H1 (cell line): ENCODE measurements at regions not wholly inside any gene's neighbourhood (a gene's known extent, or its start where the extent isn't known, plus 50 kb on each side); places are given as distances from the start of the nearest gene placed in this dataset.
A peak's percentile ranks its signal among the peaks of the same experiment; 100 is the strongest.

Source experiments
- CTCF ChIA-PET: fragments of 300-600 bp; sonication (Branson Sonifier 250); formaldehyde crosslinking; loops from one replicate; lab custom pipeline; 2021; ENCODE audit not compliant: partially characterized antibody; lab: Charles Lee
- POLR2A ChIA-PET: fragments of 300-600 bp; sonication (Branson Sonifier 250); formaldehyde crosslinking; loops from one replicate; lab custom pipeline; 2021; ENCODE audit warnings: inconsistent platforms; ENCODE audit not compliant: partially characterized antibody; lab: Charles Lee
- DNase-seq, 2 experiments: peaks; one replicate each; pipeline versions ENCODE4 v3.0.0 to v3.0.0-alpha.2; 2010 to 2022; ENCODE audit warnings: low spot score in 2 of 2, low read depth in 1 of 2, mixed read lengths in 1 of 2
- FAIRE-seq: peaks from 2 replicates; lab custom pipeline; 2011; peaks lifted over from hg19 to GRCh38; lab: Jason Lieb, UNC
- H2AFZ ChIP-seq: 2 replicates; pipeline ENCODE4 v1.8.1; 2012; ENCODE audit warnings: low read length, inconsistent platforms
- H2AK5ac ChIP-seq: 2 replicates; pipeline ENCODE4 v1.6.1; 2013; ENCODE audit warnings: low read depth, low read length
- H2BK120ac ChIP-seq: replicated peaks from 2 replicates; pipeline ENCODE3; 2013; ENCODE audit warnings: low read depth, low read length, inconsistent platforms
- H2BK12ac ChIP-seq: 2 replicates; pipeline ENCODE4 v1.6.1; 2013; ENCODE audit warnings: low read depth, low read length
- H2BK15ac ChIP-seq: 2 replicates; pipeline ENCODE4 v1.6.1; 2013; ENCODE audit warnings: low read length
- H2BK20ac ChIP-seq: 2 replicates; pipeline ENCODE4 v1.6.1; 2013; ENCODE audit warnings: low read length
- H2BK5ac ChIP-seq: 2 replicates; pipeline ENCODE4 v1.6.1; 2013; ENCODE audit warnings: low read depth, low read length
- H3K14ac ChIP-seq: 2 replicates; pipeline ENCODE4 v1.6.1; 2013; ENCODE audit warnings: inconsistent platforms; ENCODE audit not compliant: insufficient read length
- H3K18ac ChIP-seq: 2 replicates; pipeline ENCODE4 v1.6.1; 2013; ENCODE audit warnings: low read length; ENCODE audit errors: extremely low read depth
- H3K23ac ChIP-seq: 2 replicates; pipeline ENCODE4 v1.6.1; 2013; ENCODE audit warnings: inconsistent platforms; ENCODE audit not compliant: insufficient read length
- H3K23me2 ChIP-seq: 2 replicates; pipeline ENCODE4 v1.6.1; 2013; ENCODE audit warnings: low read depth, low read length
- H3K27ac ChIP-seq: 2 replicates; pipeline ENCODE4 v1.6.1; 2011; ENCODE audit warnings: low read depth, low read length, inconsistent platforms
- H3K27me3 ChIP-seq, 4 experiments: replicated peaks in 1 of 4; 1 replicate in 1 of 4; 2 replicates in 3 of 4; pipeline versions ENCODE4 v1.6.1 to v1.8.1; 2011 to 2013; ENCODE audit warnings: low read length in 3 of 4, mild to moderate bottlenecking in 3 of 4, inconsistent platforms in 2 of 4, mixed read lengths in 2 of 4, moderate library complexity in 1 of 4; ENCODE audit not compliant: control insufficient read depth in 3 of 4, insufficient read depth in 3 of 4; ENCODE audit errors: extremely low read depth in 1 of 4
- H3K36me3 ChIP-seq, 4 experiments: 2 replicates each; pipeline versions ENCODE4 v1.6.1 to v1.8.1; 2011 to 2013; ENCODE audit warnings: mild to moderate bottlenecking in 4 of 4, low read length in 3 of 4, moderate library complexity in 2 of 4, control low read depth in 1 of 4, inconsistent platforms in 1 of 4; ENCODE audit not compliant: insufficient read depth in 4 of 4, control insufficient read depth in 2 of 4
- H3K4ac ChIP-seq: replicated peaks from 2 replicates; pipeline ENCODE3; 2013; ENCODE audit warnings: low read length, low read depth, mixed read lengths, inconsistent platforms; ENCODE audit not compliant: insufficient read length
- H3K4me1 ChIP-seq, 4 experiments: replicated peaks in 1 of 4; 1 replicate in 1 of 4; 2 replicates in 3 of 4; pipeline versions ENCODE4 v1.6.1 to v1.8.1; 2011 to 2013; ENCODE audit warnings: low read length in 3 of 4, inconsistent platforms in 2 of 4, mixed read lengths in 1 of 4; ENCODE audit not compliant: insufficient read depth in 4 of 4, control insufficient read depth in 3 of 4
- H3K4me2 ChIP-seq, 2 experiments: 2 replicates each; pipeline versions ENCODE4 v1.6.1 to v1.8.1; 2011 to 2013; ENCODE audit warnings: low read depth in 2 of 2, low read length in 2 of 2, control low read depth in 1 of 2, inconsistent platforms in 1 of 2, mild to moderate bottlenecking in 1 of 2; ENCODE audit not compliant: insufficient read depth in 1 of 2
- H3K4me3 ChIP-seq, 4 experiments: fragments of 200-600, 300-600 bp in 1 of 4; sonication (generic), shearing (Covaris generic), sonication (Bioruptor Twin) in 1 of 4; 2 replicates each; pipeline versions ENCODE4 v1.5.1 to v1.8.1; 2011 to 2016; ENCODE audit warnings: low read length in 4 of 4, low read depth in 3 of 4, control low read depth in 2 of 4, inconsistent platforms in 2 of 4, mild to moderate bottlenecking in 2 of 4, mixed read lengths in 1 of 4, moderate library complexity in 1 of 4; ENCODE audit not compliant: insufficient read depth in 2 of 4; ENCODE audit errors: extremely low read depth in 1 of 4
- H3K56ac ChIP-seq: replicated peaks from 2 replicates; pipeline ENCODE3; 2013; ENCODE audit warnings: low read depth, mild to moderate bottlenecking, mixed read lengths, low read length, inconsistent platforms; ENCODE audit not compliant: insufficient read length
- H3K79me1 ChIP-seq: 2 replicates; pipeline ENCODE4 v1.6.1; 2013; ENCODE audit warnings: low read depth, low read length, control low read depth
- H3K79me2 ChIP-seq, 2 experiments: 2 replicates each; pipeline versions ENCODE4 v1.6.1 to v1.8.1; 2012 to 2013; ENCODE audit warnings: low read length in 2 of 2, mild to moderate bottlenecking in 2 of 2, inconsistent platforms in 1 of 2; ENCODE audit not compliant: insufficient read depth in 2 of 2, control insufficient read depth in 1 of 2
- H3K9ac ChIP-seq, 4 experiments: replicated peaks in 1 of 4; 1 replicate in 1 of 4; 2 replicates in 3 of 4; pipeline versions ENCODE4 v1.6.1 to v1.8.1; 2011 to 2013; ENCODE audit warnings: low read depth in 3 of 4, low read length in 3 of 4, control low read depth in 2 of 4, mild to moderate bottlenecking in 2 of 4, moderate library complexity in 2 of 4, inconsistent platforms in 1 of 4; ENCODE audit errors: extremely low read depth in 1 of 4
- H3K9me3 ChIP-seq, 2 experiments: 2 replicates each; pipeline versions ENCODE4 v1.6.1 to v1.8.1; 2012 to 2013; ENCODE audit warnings: mild to moderate bottlenecking in 2 of 2, moderate library complexity in 2 of 2, control low read depth in 1 of 2, inconsistent platforms in 1 of 2, low read depth in 1 of 2, low read length in 1 of 2, mixed read lengths in 1 of 2; ENCODE audit not compliant: insufficient read depth in 2 of 2
- H4K20me1 ChIP-seq, 2 experiments: replicated peaks in 1 of 2; 2 replicates each; pipeline versions ENCODE3 to v1.8.1; 2011 to 2013; ENCODE audit warnings: inconsistent platforms in 2 of 2, low read length in 2 of 2, mild to moderate bottlenecking in 1 of 2; ENCODE audit not compliant: insufficient read depth in 2 of 2, control insufficient read depth in 1 of 2
- H4K5ac ChIP-seq: 2 replicates; pipeline ENCODE4 v1.6.1; 2013; ENCODE audit warnings: low read length, low read depth, mixed read lengths, inconsistent platforms; ENCODE audit not compliant: insufficient read length
- H4K8ac ChIP-seq: 2 replicates; pipeline ENCODE4 v1.8.0; 2013; ENCODE audit warnings: mild to moderate bottlenecking, moderate library complexity, low read length, inconsistent platforms; ENCODE audit not compliant: insufficient read depth; ENCODE audit errors: extremely low read depth
- H4K91ac ChIP-seq: replicated peaks from 2 replicates; pipeline ENCODE3; 2013; ENCODE audit warnings: low read length, mixed read lengths, inconsistent platforms; ENCODE audit not compliant: insufficient read length
- KDM1A ChIP-seq: fragments of 200-600, 300-600 bp; sonication (generic); IDR thresholded peaks from 2 replicates; pipeline ENCODE4 v1.7.1; 2016; ENCODE audit warnings: mild to moderate bottlenecking, low read length, borderline replicate concordance
- WGBS, 2 experiments: shearing (Covaris generic) in 1 of 2; methylation state at CpG; one replicate each; pipeline versions ENCODE4 v1.1.6 to v1.1.7; 2013 to 2015; ENCODE audit warnings: low lambda C conversion rate in 2 of 2, mixed read lengths in 2 of 2, inconsistent platforms in 1 of 2, low coverage in 1 of 2, missing lambda C conversion rate in 1 of 2; ENCODE audit not compliant: insufficient replicate concordance in 2 of 2, insufficient coverage in 1 of 2, insufficient read length in 1 of 2; ENCODE audit errors: extremely low coverage in 1 of 2, missing lambda C conversion rate in 1 of 2; 5-methylcytosine and 5-hydroxymethylcytosine counted together
- TF ChIP-seq, protein P1 (sequence below): IDR thresholded peaks from 2 replicates; pipeline ENCODE4 v1.6.1; 2011; ENCODE audit warnings: low read length, improper control_type of control experiment

- Histone ChIP-seq H3K23me2 (no peaks in the 10 kb centered on the region), H3K4me1 (no peaks in the 10 kb centered on the region), H2BK12ac (no peak overlapping the region), H2BK5ac (no peak overlapping the region), H3K36me3 (no peaks in the 10 kb centered on the region), H3K9ac (no peak overlapping the region), H2BK15ac (no peak overlapping the region), H2BK20ac (no peak overlapping the region), H4K20me1 (no peaks in the 10 kb centered on the region), H3K4me3 (no peak overlapping the region), H3K79me2 (no peaks in the 10 kb centered on the region), H3K56ac (no peak overlapping the region), H2BK120ac (no peak overlapping the region), H3K4ac (no peak overlapping the region), H4K5ac (no peak overlapping the region), H3K18ac (no peak overlapping the region), H3K27ac (no peak overlapping the region), H3K27me3 (no peaks in the 10 kb centered on the region), H3K14ac (no peak overlapping the region), H3K9me3 (no peaks in the 10 kb centered on the region), H4K8ac (no peak overlapping the region), H3K23ac (no peak overlapping the region), H4K91ac (no peak overlapping the region), H3K4me2 (no peak overlapping the region), H3K79me1 (no peaks in the 10 kb centered on the region), H2AFZ (no peak overlapping the region), H2AK5ac (no peak overlapping the region)
- DNase-seq (no peak), FAIRE-seq (no peak)
- ChIA-PET CTCF (interaction anchor here (1.7 kb wide), 1 partner anchor 259 kb away, joined by 5 read pairs; no protein-coding TSS in a partner anchor), POLR2A (no interaction called here)
- peak; percentile 46; the same call in 1 of the 2 replicates for TF ChIP-seq KDM1A
- TF ChIP-seq, protein P1, sequence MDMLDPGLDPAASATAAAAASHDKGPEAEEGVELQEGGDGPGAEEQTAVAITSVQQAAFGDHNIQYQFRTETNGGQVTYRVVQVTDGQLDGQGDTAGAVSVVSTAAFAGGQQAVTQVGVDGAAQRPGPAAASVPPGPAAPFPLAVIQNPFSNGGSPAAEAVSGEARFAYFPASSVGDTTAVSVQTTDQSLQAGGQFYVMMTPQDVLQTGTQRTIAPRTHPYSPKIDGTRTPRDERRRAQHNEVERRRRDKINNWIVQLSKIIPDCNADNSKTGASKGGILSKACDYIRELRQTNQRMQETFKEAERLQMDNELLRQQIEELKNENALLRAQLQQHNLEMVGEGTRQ = no peak
- 94% methylated on average over 1 of the region's 1 CpG; no CpG with 5 or more reads in 1 of the 2 experiments for WGBS, 2 experiments
These were observed 68.2 kb downstream of the IRX5 start for GRCh38 chr16:54998834-54999233.
